Ammon's horn (tissue), 1 donor: ENCODE measurements at regions not wholly inside any gene's neighbourhood (a gene's known extent, or its start where the extent isn't known, plus 50 kb on each side); places are given as distances from the start of the nearest gene placed in this dataset.
"Not testable (repeated sequence)": the region's sequence is repeated elsewhere in the genome, so short reads cannot be mapped to it uniquely, and the experiment has no call there.

Experiments used
- DNase-seq: peaks from one replicate; pipeline ENCODE4 v3.0.0-alpha.2; 2016; ENCODE audit warnings: low spot score

GRCh38 chr10:114872519-114873087 lies 51.0 kb downstream of the FHIP2A start:
- no peak for DNase-seq

DNA sequence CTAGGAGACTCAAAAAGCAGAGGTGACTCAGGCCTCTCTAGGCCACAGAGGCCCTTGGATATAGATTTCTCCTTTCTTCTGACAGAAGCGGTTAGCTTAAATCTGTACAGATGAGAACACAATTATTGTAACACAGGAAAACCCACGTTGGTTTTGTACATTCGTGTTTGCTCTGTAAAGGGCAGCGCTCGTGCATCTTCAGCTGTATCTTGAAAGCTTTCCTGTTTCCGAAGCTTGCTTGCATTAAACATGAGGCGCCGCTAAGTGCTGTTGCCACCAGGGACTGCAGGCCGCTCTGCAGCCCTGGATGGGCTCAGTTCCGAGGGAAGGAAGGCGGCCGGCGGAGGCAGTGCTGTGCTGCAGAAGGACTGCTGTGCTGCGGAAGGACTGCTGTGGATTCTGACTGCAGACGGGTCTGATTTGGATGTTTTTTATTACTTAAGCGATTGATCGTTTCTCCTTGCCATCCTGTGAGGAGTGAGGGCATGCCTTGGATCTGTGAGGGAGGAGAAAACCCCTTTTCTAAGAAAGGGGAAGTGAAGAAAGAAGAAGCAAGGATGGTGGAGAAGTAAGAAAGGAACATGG lies 53.3 kb downstream of the FHIP2A start:
- peak; percentile 27 for DNase-seq

DNA sequence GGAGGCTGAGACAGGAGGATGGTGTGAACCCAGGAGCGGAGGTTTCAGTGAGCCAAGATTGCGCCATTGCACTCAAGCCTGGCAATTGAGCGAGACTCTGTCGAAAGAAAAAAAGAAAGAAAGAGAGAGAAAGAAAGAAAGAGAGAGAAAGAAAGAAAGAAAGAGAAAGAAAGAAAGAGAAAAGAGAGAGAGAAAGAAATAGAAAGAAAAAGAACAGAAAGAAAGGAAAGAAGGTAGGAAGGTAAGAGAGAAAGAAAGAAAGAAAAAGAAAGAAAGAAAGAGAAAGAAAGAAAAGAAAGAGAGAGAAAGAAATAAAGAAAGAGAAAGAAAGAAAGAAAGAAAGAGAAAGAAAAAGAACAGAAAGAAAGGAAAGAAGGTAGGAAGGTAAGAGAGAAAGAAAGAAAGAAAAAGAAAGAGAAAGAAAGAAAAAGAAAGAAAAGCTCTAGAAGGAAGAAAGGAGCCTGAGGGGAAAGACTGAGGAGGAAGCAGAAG lies 54.1 kb downstream of the FHIP2A start:
- not testable (repeated sequence) for DNase-seq

- DNase-seq: no peak
Measured at GRCh38 chr10:114876169-114876568, 54.6 kb downstream of the FHIP2A start.

GRCh38 chr10:114876602-114877300 lies 55.2 kb downstream of the FHIP2A start:
- DNase-seq: peak; percentile 73

GRCh38 chr10:114877301-114877644 lies 55.7 kb downstream of the FHIP2A start:
- DNase-seq: no peak

DNA sequence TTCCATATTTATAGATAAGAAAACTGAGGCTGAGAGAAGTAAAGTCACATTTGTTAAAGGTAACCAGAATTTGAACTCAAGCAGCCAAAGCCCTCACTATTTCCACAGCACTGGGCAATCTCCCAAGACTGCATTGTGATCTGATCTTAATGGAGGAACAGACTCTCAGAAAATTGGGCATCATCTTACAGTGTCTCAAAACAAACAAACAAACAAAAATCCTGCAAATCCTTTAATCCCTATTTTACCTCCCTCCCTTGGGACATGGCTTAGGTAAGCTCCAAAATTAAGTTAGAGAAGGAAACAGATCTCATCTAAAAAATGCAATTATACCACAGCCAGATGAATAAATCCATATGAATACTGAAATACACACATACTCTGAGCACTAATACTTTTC lies 57.5 kb downstream of the FHIP2A start:
- DNase-seq: no peak

DNA sequence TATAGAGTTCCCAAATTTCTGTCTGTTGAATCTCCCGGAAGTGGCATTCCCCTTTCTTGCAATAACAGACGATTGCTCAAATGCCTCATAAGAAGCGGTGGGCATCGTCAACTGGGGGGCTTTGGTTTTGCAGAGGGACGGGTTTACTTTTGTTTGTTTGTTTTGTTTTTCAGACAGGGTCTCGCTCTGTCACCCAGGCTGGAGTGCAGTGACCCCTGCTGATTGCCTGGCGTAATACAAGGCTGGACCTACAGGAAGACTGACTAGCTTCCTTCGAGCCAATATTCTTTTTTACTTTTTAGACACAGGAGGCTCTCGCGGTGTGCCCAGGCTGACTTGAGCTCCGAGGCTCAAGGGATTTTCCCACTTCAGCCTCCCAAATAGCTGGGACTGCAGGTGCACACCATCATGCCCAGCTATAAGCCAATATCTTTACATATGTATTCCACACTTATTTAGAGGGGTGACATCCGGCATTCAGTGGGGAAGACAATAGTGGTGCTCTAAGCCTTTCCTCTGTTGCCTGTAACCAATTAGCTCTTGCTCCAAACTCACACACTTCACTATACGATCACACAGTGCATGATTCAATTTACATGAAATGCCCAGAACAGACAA lies 58.1 kb downstream of the FHIP2A start:
- DNase-seq: peak; percentile 35

DNA sequence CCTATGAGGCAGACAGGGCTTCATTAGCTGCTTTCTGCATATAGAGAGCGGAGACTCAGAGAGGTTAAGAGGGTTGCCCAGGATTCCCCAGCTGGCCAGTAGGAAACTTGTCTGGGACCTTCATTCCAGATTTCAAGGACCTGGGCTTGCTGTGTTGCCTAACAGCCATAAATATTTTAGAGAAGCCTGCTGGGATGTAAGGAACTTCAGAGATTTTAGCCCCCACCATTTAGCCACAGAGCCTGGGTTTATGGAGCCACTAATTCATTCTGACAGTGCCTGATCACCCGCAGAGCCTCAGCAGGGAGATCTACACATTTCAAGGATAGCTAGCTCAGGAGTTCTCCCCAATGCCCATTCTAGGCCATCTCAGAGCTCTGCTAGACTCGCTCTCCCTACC lies 56.6 kb upstream of the TRUB1 start:
- no peak for DNase-seq

DNA sequence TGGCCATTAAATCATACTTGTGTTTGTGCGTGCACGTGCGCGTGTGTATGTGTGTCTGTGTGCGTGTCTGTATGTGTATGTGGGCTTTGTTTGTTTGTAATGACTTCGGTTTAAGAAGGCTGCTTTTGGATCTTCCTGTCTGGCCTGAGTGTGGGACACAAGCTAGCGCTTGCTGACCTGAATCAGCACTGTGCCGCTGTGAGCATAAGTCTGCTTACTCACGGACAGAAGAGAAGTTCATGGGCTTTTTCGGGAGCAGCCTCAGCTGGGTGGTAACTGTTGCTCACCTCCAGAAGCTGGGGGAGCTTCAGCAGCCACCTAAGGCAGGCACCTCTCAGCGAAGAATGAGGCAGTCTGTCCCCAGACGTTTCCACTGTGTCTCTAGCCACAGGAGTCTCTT lies 56.1 kb upstream of the TRUB1 start:
- DNase-seq: no peak

DNA sequence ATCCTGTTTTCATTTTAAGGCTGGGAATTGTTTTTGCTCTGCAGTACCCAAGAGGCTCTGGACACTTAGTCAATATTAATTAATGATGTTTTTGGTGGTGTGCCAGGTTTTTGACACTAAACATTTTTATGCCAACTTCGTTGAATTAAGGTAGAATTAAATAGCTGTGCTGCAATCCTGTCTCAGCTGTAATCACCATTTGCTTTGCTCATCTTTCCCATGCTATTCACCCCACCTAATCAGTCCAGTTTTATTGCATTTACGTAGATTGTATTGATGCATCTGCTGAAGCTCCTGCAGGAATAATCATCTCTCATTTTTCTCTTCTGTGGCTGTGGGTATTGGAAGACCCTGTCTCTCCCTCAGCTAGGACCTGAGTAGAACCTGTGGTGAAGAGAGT lies 52.6 kb upstream of the TRUB1 start:
- no peak for DNase-seq
